NCI-H2227 (cell line): ENCODE measurements at regions not wholly inside any gene's neighbourhood (a gene's known extent, or its start where the extent isn't known, plus 50 kb on each side); places are given as distances from the start of the nearest gene placed in this dataset.
A peak's percentile ranks its signal among the peaks of the same experiment; 100 is the strongest.
"Not testable (repeated sequence)": the region's sequence is repeated elsewhere in the genome, so short reads cannot be mapped to it uniquely, and the experiment has no call there.

Experiments
- DNase-seq: peaks from one replicate; lab custom pipeline; 2025; ENCODE audit not compliant: unreplicated experiment; lab: John Stamatoyannopoulos, UW

GRCh38 chrX:68953331-68953730, 124.5 kb downstream of the EFNB1 start:
- no peak for DNase-seq

GRCh38 chrX:68951942-68952619, 123.3 kb downstream of the EFNB1 start:
- DNase-seq, result not testable (repeated sequence)

GRCh38 chrX:68950937-68951336, 122.1 kb downstream of the EFNB1 start:
- no peak for DNase-seq

GRCh38 chrX:68947882-68948605, 119.2 kb downstream of the EFNB1 start:
- DNase-seq, result no peak

- DNase-seq, result no peak
Observed at GRCh38 chrX:68945603-68946228, 116.9 kb downstream of the EFNB1 start.

- DNase-seq, result no peak
Observed at GRCh38 chrX:68945081-68945602, 116.3 kb downstream of the EFNB1 start.

GRCh38 chrX:68944211-68944610, 115.4 kb downstream of the EFNB1 start:
- DNase-seq, result no peak

- no peak for DNase-seq
Observed at GRCh38 chrX:68942840-68943239, 114.0 kb downstream of the EFNB1 start.

- no peak for DNase-seq
Observed at GRCh38 chrX:68942104-68942503, 113.3 kb downstream of the EFNB1 start.

- DNase-seq, result no peak
Observed at GRCh38 chrX:68941385-68941952, 112.6 kb downstream of the EFNB1 start.

GRCh38 chrX:68940601-68941000, 111.8 kb downstream of the EFNB1 start:
- no peak for DNase-seq

GRCh38 chrX:68939868-68940267, 111.0 kb downstream of the EFNB1 start:
- DNase-seq, result no peak

- DNase-seq, result no peak
Observed at GRCh38 chrX:68938244-68939004, 109.6 kb downstream of the EFNB1 start.

GRCh38 chrX:68937581-68937980, 108.8 kb downstream of the EFNB1 start:
- no peak for DNase-seq

- DNase-seq, result no peak
Observed at GRCh38 chrX:68936608-68937007, 107.8 kb downstream of the EFNB1 start.

- peak; percentile 60 for DNase-seq
Observed at GRCh38 chrX:68936126-68936525, 107.3 kb downstream of the EFNB1 start.

- no peak for DNase-seq
Observed at GRCh38 chrX:68935362-68935761, 106.5 kb downstream of the EFNB1 start.

- DNase-seq, result no peak
Observed at GRCh38 chrX:68934922-68935321, 106.1 kb downstream of the EFNB1 start.

GRCh38 chrX:68934421-68934820, 105.6 kb downstream of the EFNB1 start:
- DNase-seq, result no peak

GRCh38 chrX:68932611-68933010, 103.8 kb downstream of the EFNB1 start:
- DNase-seq, result no peak

GRCh38 chrX:68931345-68931744, 102.5 kb downstream of the EFNB1 start:
- no peak for DNase-seq
